ENCODE measurements at regions not wholly inside any gene's neighbourhood (a gene's known extent, or its start where the extent isn't known, plus 50 kb on each side); places are given as distances from the start of the nearest gene placed in this dataset.
A peak's percentile ranks its signal among the peaks of the same experiment; 100 is the strongest.

GRCh38 chr17:13302983-13303382 lies 285.2 kb upstream of the ELAC2 start:
- no peak for DNase-seq (ENCODE audit: low spot score)

- DNase-seq (ENCODE audit: low spot score) = no peak
Observed at GRCh38 chr17:13302419-13302818, 284.6 kb upstream of the ELAC2 start.

GRCh38 chr17:13297183-13297582 lies 279.4 kb upstream of the ELAC2 start:
- DNase-seq (ENCODE audit: low spot score) = no peak

- no peak for DNase-seq (ENCODE audit: low spot score)
Observed at GRCh38 chr17:13293421-13293820, 275.6 kb upstream of the ELAC2 start.

- DNase-seq (ENCODE audit: low spot score) = no peak
Observed at GRCh38 chr17:13292291-13292690, 274.5 kb upstream of the ELAC2 start.

- DNase-seq (ENCODE audit: low spot score) = no peak
Observed at GRCh38 chr17:13288248-13288647, 270.4 kb upstream of the ELAC2 start.

DNA sequence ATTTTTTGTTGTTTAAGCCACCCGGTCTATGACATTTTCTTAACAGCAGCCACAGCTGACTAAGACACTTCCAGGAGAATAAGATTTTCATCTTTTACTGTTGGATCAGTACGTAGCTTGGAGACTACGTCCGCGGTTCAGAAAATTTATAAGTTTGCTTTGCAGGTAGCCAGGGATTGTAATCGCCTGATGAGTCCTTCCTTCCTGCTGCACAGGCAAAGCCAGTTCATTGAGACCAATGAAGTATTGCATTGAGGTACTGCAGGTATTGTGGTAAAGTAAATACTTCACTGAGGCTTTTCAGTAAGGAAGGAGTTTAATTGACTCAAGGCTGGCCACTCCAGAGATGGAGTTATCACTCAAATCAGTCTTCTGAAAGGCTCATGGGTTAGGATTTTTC lies 269.4 kb upstream of the ELAC2 start:
- DNase-seq (ENCODE audit: low spot score) = no peak

GRCh38 chr17:13283606-13284005 lies 265.8 kb upstream of the ELAC2 start:
- no peak for DNase-seq (ENCODE audit: low spot score)

- DNase-seq (ENCODE audit: low spot score) = no peak
Observed at GRCh38 chr17:13281626-13282025, 263.8 kb upstream of the ELAC2 start.

DNA sequence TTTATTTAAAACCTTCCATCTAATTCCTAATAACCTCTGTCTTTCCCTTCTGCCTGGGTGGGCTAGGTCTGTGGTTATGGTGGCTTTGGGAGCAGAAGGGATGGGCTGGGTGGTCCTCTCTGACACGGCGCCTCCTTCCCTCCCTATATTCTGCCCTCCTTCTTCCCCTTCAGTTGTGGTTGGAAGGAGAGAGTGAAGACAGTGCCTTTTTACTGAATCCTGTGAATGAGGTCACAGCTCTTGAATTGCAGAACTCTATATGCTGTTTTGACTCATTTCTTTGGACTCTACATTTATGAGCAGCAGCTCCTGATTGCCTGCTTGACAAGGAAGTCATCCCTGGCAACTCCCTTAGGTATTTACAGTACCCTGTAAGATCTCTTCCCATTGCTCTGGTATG lies 256.0 kb upstream of the ELAC2 start:
- DNase-seq (ENCODE audit: low spot score) = no peak

DNA sequence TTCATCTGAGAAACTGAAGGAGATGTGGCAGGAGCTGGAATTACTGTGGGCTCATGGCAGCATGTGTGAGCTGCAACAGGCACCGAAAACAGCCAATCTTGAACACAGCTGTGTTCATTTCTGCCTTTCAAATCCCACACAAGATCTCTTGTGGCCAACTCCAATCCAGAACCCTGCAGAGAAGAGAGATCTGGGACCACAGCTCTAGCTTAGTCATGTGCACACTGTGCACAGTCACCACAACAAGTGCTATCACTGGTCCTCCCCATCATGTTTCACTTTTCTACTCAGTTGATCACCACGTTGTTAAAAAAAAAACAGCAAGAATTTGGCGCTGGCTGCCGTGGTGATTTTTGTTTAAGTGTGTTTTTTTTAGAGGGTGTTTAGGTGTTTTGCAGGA lies 254.5 kb upstream of the ELAC2 start:
- DNase-seq (ENCODE audit: low spot score) = no peak

- DNase-seq (ENCODE audit: low spot score) = no peak
Observed at GRCh38 chr17:13268791-13269595, 251.2 kb upstream of the ELAC2 start.

DNA sequence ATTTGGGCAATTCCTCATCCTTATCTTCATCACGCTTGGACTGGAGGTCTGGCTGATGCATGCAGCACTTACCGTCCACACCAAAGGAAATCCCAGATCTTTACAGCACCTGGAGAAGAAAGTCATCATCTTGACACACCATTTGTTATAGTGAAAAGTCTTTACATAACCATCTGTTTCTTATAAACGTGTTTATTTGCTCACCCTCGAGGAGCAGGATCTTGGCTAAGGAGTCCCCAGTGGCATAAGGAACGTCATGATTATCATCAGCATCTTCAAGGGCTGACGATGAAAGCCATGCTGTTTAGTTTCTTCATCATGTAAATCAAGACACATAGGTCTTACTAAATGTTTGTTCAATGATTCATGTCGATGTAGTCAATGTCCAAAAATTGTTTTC lies 248.8 kb upstream of the ELAC2 start:
- DNase-seq (ENCODE audit: low spot score) = peak; percentile 4

DNA sequence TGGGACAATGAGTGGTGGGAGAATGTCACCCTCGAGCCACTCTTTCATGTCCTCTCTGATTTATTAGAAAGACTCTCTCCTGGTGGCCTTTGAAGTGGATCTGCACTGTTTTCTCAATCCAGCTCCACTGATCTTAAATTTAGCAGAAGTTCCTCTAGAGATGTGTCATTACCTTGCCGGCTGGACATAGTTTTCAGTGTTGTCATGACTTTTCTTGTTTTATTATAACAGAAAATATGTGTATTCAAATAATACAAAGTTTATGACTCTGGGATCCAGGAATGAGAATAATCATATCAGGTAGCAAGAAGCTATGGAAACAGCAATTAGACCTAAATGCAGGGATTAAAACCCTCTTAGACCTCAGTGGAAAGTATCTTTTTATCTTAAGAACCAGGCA lies 247.5 kb upstream of the ELAC2 start:
- no peak for DNase-seq (ENCODE audit: low spot score)

GRCh38 chr17:13263746-13264145 lies 245.9 kb upstream of the ELAC2 start:
- DNase-seq (ENCODE audit: low spot score) = no peak

GRCh38 chr17:13256545-13256944 lies 238.7 kb upstream of the ELAC2 start:
- no peak for DNase-seq (ENCODE audit: low spot score)

DNA sequence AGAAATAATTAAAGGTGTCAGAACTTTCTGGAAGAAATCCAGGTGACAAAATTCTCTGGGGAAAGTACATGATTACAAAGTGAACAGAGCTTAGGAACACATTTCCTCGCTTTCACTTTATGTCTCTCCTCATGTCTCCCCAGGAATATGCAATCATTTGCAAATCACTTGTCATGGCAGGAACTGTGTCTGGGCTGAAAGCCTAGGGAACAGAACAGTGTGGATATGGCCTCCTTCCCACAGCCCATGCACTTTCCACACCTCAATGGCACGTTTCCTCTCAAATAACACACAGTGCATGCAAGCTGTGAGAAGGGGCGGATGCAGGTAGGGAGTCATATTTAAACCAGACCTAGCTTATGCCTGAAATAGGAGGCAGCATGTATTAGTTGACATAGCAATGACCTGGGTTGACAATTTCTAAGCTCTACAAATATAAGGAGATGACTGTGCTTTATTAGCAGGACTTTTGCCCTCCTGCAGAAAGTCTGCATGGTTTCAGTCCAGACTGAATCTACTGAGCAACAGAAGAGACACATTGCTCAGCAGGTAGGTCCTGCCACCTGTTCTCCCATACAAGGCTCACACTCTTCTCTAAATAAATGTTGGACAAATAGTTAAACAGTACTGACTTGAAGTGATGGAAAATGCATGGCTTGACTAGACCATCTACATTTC lies 236.0 kb upstream of the ELAC2 start:
- no peak for DNase-seq (ENCODE audit: low spot score)

DNA sequence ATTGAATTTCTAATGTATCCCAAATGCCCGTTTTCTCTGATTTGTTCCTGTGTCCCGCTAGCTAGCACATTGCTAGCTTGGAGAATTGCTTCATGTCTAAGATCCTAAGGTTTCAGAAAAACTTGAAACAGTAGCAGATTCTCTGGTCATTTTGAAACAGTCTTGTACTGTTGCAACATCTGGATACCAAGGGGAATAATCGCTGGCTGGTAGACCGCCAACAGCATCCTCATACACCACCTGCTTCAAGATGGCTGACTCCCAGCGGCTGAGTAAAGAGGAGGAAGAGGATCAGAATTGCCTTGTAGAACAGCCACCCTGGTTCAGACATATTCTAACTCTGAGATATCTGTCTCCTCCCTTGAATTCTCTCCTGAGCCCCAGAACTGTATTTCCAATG lies 226.7 kb upstream of the ELAC2 start:
- no peak for DNase-seq (ENCODE audit: low spot score)

DNA sequence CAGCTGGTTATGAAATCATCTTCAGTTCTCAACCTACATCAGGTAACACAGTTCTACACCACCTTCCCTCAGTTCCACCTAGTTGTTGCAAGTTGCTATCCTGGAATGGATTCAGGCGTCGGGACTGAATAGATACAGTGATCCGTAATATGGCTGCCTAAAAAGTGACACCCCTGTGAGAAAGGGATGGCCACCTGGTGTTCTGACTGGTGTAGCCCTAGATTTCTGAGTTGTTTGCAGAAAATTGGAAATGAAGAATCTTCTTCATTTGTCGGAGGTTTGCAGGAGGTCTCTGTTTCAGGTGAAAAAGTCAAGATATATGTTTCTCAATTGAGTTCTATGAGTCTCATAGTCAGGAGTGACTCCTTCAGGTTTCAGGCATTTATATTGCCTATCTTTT lies 225.8 kb upstream of the ELAC2 start:
- no peak for DNase-seq (ENCODE audit: low spot score)

DNA sequence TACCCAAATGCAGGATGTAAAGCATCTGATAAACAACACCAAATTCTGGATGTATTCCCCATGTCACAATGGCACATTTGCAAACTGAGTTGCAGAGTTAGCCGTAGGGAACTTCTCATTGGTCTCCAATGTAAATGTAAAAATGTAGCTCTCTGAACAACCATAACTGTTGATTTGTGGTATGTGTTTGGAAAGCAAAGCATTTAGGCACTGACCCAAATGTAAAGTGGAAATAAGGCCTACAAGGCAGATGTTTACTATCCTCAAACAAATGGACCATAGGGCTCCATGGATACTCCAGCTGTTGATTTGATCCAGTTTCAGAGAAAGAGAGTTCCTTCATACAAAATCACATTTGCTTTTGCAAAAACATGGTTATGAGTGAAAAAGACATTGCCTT lies 223.0 kb upstream of the ELAC2 start:
- no peak for DNase-seq (ENCODE audit: low spot score)

GRCh38 chr17:13230350-13231264 lies 212.8 kb upstream of the ELAC2 start:
- DNase-seq (ENCODE audit: low spot score) = no peak

DNA sequence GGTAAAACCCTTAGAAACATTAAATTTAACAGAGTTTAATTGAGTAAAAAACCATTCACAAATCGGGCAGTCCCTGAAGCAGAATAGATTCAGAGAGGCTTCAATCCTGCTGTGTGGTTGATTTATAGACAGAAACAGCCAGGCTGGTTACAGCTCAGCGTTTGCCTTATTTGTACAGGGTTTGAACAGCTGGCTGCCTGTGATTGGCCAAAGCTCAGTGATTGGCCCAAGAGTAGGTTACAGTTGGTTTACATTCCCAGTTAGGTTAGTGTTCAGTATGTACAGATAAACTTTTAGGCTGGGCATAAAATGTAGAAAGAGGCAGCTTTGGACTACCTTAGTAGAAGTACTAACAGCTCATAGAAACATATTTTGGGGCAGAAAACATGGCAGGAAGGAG lies 210.4 kb upstream of the ELAC2 start:
- no peak for DNase-seq (ENCODE audit: low spot score)

DNA sequence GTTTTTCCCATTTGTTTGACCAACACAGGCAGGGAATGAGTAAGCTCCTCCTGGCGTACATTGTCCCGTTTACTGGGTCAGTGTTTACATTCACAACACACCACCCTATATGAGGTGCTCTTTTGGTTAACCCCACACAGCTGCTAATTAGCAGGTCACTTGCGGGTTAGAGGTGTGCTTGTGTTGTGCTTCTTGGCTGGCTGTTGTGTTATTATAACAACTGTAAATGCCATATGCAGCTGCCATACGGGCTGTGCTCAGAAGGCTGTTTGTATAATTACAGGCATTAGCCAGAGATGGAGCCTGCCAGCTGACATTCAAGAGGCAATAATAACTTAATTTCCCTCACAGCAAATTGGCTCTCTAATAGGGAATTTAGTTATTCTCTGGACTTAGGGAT lies 205.1 kb upstream of the ELAC2 start:
- DNase-seq (ENCODE audit: low spot score) = no peak

Measured in hepatic stellate cell (primary cell).